ACC112 (cell line): ENCODE measurements at regions not wholly inside any gene's neighbourhood (a gene's known extent, or its start where the extent isn't known, plus 50 kb on each side); places are given as distances from the start of the nearest gene placed in this dataset.

Source experiments
- H2AFZ ChIP-seq: fragments of 200-600 bp; sonication (generic); one replicate; pipeline ENCODE4 v1.6.0; 2017; ENCODE audit warnings: antibody characterized with exemption, low read length; ENCODE audit not compliant: unreplicated experiment
- H3K27ac ChIP-seq: fragments of 200-600 bp; sonication (generic); 2 replicates; pipeline ENCODE4 v1.5.1; 2014; ENCODE audit warnings: low read depth, mild to moderate bottlenecking, antibody characterized with exemption, low read length, moderate library complexity
- H3K27me3 ChIP-seq: fragments of 200-600 bp; sonication (generic); 2 replicates; pipeline ENCODE4 v1.6.1; 2014; ENCODE audit warnings: mild to moderate bottlenecking, antibody characterized with exemption, low read length, moderate library complexity, mixed read lengths; ENCODE audit not compliant: insufficient read depth
- H3K36me3 ChIP-seq: fragments of 200-600 bp; sonication (generic); 2 replicates; pipeline ENCODE4 v1.6.1; 2016; ENCODE audit warnings: mild to moderate bottlenecking, antibody characterized with exemption, low read length, moderate library complexity, mixed read lengths; ENCODE audit not compliant: insufficient read depth
- H3K4me1 ChIP-seq: fragments of 200-600 bp; sonication (generic); one replicate; pipeline ENCODE4 v1.6.1; 2016; ENCODE audit warnings: low read length, mixed read lengths; ENCODE audit not compliant: insufficient read depth, unreplicated experiment, control insufficient read depth
- H3K4me3 ChIP-seq: fragments of 200-600 bp; sonication (generic); 2 replicates; pipeline ENCODE4 v1.5.1; 2014; ENCODE audit warnings: mild to moderate bottlenecking, low read depth, low read length
- H3K79me2 ChIP-seq: fragments of 200-600 bp; sonication (generic); one replicate; pipeline ENCODE4 v1.6.0; 2016; ENCODE audit warnings: low read length; ENCODE audit not compliant: control insufficient read depth, unreplicated experiment, insufficient read depth

GRCh38 chr16:59586331-59586730, 852.2 kb upstream of the GOT2 start:
- Histone ChIP-seq H3K36me3 (no peaks in the 10 kb centered on the region), H3K4me3 (no peak overlapping the region), H2AFZ (no peak overlapping the region), H3K27me3 (no peaks in the 10 kb centered on the region), H3K27ac (no peak overlapping the region), H3K4me1 (no peaks in the 10 kb centered on the region), H3K79me2 (no peaks in the 10 kb centered on the region)

GRCh38 chr16:59574296-59574695, 840.2 kb upstream of the GOT2 start:
- Histone ChIP-seq H3K27ac (peak overlapping the region; percentile 79), H3K27me3 (no peaks in the 10 kb centered on the region), H3K4me3 (no peak overlapping the region), H3K36me3 (no peaks in the 10 kb centered on the region), H3K4me1 (peaks cover 11% of the 10 kb centered on the region), H3K79me2 (no peaks in the 10 kb centered on the region), H2AFZ (no peak overlapping the region)

GRCh38 chr16:59573528-59574271, 839.6 kb upstream of the GOT2 start:
- Histone ChIP-seq H3K36me3 (no peaks in the 10 kb centered on the region), H2AFZ (no peak overlapping the region), H3K4me3 (no peak overlapping the region), H3K27ac (peak overlapping the region; percentile 79), H3K4me1 (peaks cover 11% of the 10 kb centered on the region), H3K27me3 (no peaks in the 10 kb centered on the region), H3K79me2 (no peaks in the 10 kb centered on the region)

GRCh38 chr16:59567496-59567895, 833.4 kb upstream of the GOT2 start:
- Histone ChIP-seq H3K36me3 (no peaks in the 10 kb centered on the region), H3K4me3 (no peak overlapping the region), H3K27ac (no peak overlapping the region), H3K79me2 (no peaks in the 10 kb centered on the region), H2AFZ (no peak overlapping the region), H3K27me3 (no peaks in the 10 kb centered on the region), H3K4me1 (no peaks in the 10 kb centered on the region)

GRCh38 chr16:59566446-59566845, 832.3 kb upstream of the GOT2 start:
- Histone ChIP-seq H3K4me1 (no peaks in the 10 kb centered on the region), H3K27me3 (no peaks in the 10 kb centered on the region), H3K4me3 (no peak overlapping the region), H3K79me2 (no peaks in the 10 kb centered on the region), H2AFZ (no peak overlapping the region), H3K36me3 (no peaks in the 10 kb centered on the region), H3K27ac (no peak overlapping the region)

GRCh38 chr16:59558679-59559078, 824.6 kb upstream of the GOT2 start:
- no peaks in the 10 kb centered on the region for H3K79me2 ChIP-seq
- no peak overlapping the region for H3K27ac ChIP-seq
- no peaks in the 10 kb centered on the region for H3K4me1 ChIP-seq
- H3K27me3 ChIP-seq, result no peaks in the 10 kb centered on the region
- H3K36me3 ChIP-seq, result no peaks in the 10 kb centered on the region
- H2AFZ ChIP-seq, result no peak overlapping the region
- H3K4me3 ChIP-seq, result no peak overlapping the region

- no peak overlapping the region for H3K27ac ChIP-seq
Observed at GRCh38 chr16:59552164-59552563, 818.0 kb upstream of the GOT2 start.

GRCh38 chr16:59545721-59546120, 811.6 kb upstream of the GOT2 start:
- H3K36me3 ChIP-seq, result no peaks in the 10 kb centered on the region
- no peak overlapping the region for H3K27ac ChIP-seq
- peaks cover 15% of the 10 kb centered on the region for H3K4me1 ChIP-seq
- no peak overlapping the region for H3K4me3 ChIP-seq
- H3K27me3 ChIP-seq, result no peaks in the 10 kb centered on the region
- no peaks in the 10 kb centered on the region for H3K79me2 ChIP-seq
- H2AFZ ChIP-seq, result no peak overlapping the region

More at GRCh38 chr16:59552164-59552563, 818.0 kb upstream of the GOT2 start:
- Histone ChIP-seq H3K27me3 (no peaks in the 10 kb centered on the region), H3K4me1 (no peaks in the 10 kb centered on the region), H2AFZ (no peak overlapping the region), H3K4me3 (no peak overlapping the region), H3K79me2 (no peaks in the 10 kb centered on the region), H3K36me3 (no peaks in the 10 kb centered on the region)

- no peak overlapping the region for H3K27ac ChIP-seq
- no peaks in the 10 kb centered on the region for H3K36me3 ChIP-seq
- no peaks in the 10 kb centered on the region for H3K27me3 ChIP-seq
- H2AFZ ChIP-seq, result no peak overlapping the region
- peaks cover 15% of the 10 kb centered on the region for H3K4me1 ChIP-seq
- no peak overlapping the region for H3K4me3 ChIP-seq
- H3K79me2 ChIP-seq, result no peaks in the 10 kb centered on the region
Observed at GRCh38 chr16:59543641-59544040, 809.5 kb upstream of the GOT2 start.

- H3K4me1 ChIP-seq, result peaks cover 15% of the 10 kb centered on the region
Observed at GRCh38 chr16:59540621-59541020, 806.5 kb upstream of the GOT2 start.

GRCh38 chr16:59535298-59535697, 801.2 kb upstream of the GOT2 start:
- no peaks in the 10 kb centered on the region for H3K27me3 ChIP-seq
- no peaks in the 10 kb centered on the region for H3K36me3 ChIP-seq
- H3K4me1 ChIP-seq, result no peaks in the 10 kb centered on the region
- H2AFZ ChIP-seq, result no peak overlapping the region
- no peaks in the 10 kb centered on the region for H3K79me2 ChIP-seq
- no peak overlapping the region for H3K27ac ChIP-seq
- H3K4me3 ChIP-seq, result no peak overlapping the region

More at GRCh38 chr16:59540621-59541020, 806.5 kb upstream of the GOT2 start:
- H3K27me3 ChIP-seq, result no peaks in the 10 kb centered on the region
- no peak overlapping the region for H3K27ac ChIP-seq
- H3K79me2 ChIP-seq, result no peaks in the 10 kb centered on the region
- H3K36me3 ChIP-seq, result no peaks in the 10 kb centered on the region
- H2AFZ ChIP-seq, result no peak overlapping the region
- H3K4me3 ChIP-seq, result no peak overlapping the region
